ENCODE measurements at regions not wholly inside any gene's neighbourhood (a gene's known extent, or its start where the extent isn't known, plus 50 kb on each side); places are given as distances from the start of the nearest gene placed in this dataset.

DNA sequence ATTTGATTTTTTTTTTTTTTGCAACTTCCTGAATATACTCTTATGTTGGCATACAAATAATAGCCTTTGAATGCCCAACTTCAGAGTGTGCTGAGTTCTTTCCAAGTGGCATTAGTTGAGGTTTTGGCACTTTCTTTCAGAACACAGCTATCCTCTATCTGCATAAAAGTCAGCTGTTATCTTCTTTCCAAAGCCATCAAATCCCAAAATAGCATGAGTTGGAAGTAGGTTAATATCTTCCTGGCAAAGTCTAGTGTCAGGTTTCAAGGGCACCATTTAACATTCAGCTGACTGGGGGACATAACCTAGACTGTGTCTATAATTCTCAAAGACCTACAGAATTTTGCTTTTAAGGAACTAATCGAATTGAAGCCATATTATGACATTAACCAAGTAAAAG is 223.9 kb downstream of the PLPP3 start:
- no peak for DNase-seq

- DNase-seq = no peak
These were observed 233.5 kb downstream of the PLPP3 start for GRCh38 chr1:56345831-56346230.

DNA sequence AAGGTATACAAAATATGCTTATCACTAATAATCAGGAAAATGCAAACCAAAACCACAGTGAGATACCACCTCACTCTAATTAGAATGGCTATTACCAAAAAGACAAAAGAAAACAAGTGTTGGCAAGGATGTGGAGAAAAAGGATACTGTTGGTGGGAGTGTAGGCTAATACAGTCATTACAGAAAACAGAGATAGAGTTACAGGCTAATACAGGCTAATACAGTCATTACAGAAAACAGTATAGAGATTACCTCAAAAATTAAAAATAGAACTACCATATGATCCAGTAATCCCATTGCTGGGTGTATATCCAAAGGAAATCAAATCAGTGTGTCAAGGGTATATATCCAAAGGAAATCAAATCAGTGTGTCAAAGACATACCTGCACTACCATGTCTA is 238.4 kb downstream of the PLPP3 start:
- DNase-seq = no peak

- DNase-seq = no peak
These were observed 239.4 kb downstream of the PLPP3 start for GRCh38 chr1:56339786-56340465.

DNA sequence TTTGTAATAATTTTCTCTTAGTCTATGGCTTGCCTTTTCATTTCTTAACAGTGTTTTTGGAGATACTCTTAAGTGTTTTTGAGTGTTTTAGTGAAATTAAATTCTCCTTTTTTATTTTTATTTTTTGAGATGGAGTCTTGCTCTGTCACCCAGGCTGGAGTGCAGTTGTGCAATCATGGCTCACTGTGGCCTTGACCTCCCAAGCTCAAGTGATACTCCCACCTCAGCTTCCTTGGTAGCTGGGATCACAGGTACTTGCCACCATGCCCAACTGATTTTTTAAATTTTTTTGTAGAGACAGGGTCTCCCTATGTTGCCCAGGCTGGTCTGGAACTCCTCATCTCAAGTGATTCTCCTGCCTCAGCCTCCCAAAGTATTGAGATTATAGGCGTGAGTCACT is 240.3 kb downstream of the PLPP3 start:
- DNase-seq = no peak

GRCh38 chr1:56336982-56337381 is 242.4 kb downstream of the PLPP3 start:
- DNase-seq = no peak

GRCh38 chr1:56335394-56335793 is 244.0 kb downstream of the PLPP3 start:
- no peak for DNase-seq

DNA sequence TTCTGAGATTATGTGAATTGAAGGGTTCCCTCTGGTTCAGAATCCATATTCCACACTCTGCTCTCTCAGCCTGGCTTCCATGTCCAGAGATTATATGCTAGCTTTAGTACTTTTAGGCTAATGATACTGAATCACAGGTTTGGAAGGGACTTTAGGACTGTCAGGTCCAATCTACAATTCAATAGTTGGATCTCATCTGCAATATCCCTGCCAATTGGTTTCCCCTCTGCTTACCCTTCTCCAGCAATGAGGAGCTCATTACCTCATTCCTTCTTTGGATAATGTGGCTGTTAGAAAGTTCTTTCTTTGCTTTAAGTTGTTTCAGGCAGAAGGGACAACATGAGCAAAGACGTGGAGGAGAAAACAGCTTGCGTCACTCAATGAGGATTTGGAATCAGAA is 245.3 kb downstream of the PLPP3 start:
- no peak for DNase-seq

GRCh38 chr1:56333461-56333860 is 245.9 kb downstream of the PLPP3 start:
- no peak for DNase-seq

GRCh38 chr1:56331892-56332567 is 247.3 kb downstream of the PLPP3 start:
- no peak for DNase-seq

DNA sequence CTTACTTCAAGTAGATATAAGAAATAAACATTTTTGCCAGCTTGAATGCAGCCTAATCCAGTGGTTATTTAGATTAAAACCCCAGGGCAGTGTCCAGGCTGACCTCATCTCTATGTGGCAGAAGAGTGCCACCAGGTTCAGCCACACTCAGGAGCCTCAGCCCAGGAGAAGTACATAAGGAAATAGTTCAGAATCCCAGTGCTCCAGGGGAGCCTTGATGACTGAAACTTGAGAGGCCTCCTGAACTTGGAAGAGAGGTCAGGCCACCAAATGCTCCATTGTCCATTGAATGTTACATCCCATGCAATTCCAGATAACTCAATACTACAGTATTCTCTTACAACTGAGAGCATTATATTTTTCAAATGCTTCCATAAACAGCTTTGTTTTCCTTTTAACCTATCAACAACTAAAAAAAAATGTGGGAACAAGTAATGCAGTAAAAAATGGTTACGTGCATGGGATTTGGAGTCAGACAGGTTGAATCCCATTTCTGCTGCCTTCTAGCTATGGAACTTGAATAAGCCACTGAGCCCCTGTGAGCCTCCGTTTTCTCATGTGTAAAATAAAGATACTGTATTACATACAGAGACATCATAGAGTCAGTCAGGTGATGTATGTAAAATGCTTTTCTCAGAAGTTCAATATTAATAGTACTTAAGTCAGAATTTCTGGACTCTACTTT is 248.0 kb downstream of the PLPP3 start:
- DNase-seq = no peak

GRCh38 chr1:56330391-56331026 is 248.9 kb downstream of the PLPP3 start:
- DNase-seq = no peak

- no peak for DNase-seq
These were observed 249.4 kb downstream of the PLPP3 start for GRCh38 chr1:56329970-56330369.

- DNase-seq = no peak
These were observed 252.2 kb downstream of the PLPP3 start for GRCh38 chr1:56327195-56327594.

- no peak for DNase-seq
These were observed 253.3 kb downstream of the PLPP3 start for GRCh38 chr1:56326056-56326455.

GRCh38 chr1:56324504-56324903 is 254.9 kb downstream of the PLPP3 start:
- DNase-seq = no peak

- DNase-seq = no peak
These were observed 257.2 kb downstream of the PLPP3 start for GRCh38 chr1:56322211-56322610.

GRCh38 chr1:56321150-56321490 is 258.2 kb downstream of the PLPP3 start:
- DNase-seq = no peak

DNA sequence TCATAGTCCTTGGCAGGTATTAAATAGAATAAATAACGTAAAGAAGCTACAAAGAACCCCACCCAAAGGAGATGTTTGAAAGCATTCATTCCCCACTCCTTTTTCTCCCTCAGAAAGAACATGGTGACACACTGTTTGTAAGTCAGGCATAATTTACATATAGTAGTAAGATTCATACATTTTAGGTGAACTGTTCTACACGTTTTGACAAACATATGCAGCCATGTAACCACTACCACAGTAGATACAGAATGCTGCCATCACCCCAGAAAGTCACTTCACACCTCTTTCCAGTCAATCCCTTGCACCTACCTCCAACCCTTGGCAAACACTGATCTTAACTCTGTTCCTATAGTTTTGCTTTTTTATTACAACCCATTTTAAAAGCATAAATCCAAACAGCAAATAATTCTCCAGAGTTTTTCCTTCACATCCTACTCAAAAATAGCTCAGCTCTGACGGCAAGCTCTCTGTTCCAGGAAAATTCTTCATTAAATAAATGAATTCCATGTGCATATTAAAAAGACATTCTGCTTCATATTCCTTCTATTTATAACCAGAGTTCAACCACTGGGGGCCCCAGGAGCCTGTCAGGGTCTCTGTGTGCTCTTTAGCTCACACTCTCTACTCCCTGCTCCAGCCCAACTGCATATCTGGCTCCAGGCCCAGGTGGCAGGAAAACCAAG is 258.8 kb downstream of the PLPP3 start:
- DNase-seq = no peak

DNA sequence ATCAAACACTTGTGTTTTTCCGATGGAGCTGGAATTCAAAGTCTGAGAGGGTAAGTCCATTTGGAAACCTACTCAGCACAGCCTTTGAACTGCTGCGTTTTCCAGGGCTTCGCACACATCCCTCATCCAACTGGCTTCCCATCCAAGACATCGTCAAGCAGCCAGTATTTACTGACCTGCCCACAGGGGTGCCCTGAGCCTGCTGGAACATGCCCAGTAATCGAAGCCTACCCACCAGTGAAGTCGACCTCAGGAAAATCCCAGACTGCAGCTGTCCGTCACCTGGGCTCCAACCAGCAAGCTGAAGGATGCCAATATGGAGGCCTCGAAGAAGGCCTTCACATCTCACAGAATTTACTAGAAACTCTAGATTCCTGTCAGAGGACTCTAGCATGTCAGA is 261.6 kb downstream of the PLPP3 start:
- no peak for DNase-seq

- DNase-seq = no peak
These were observed 263.9 kb downstream of the PLPP3 start for GRCh38 chr1:56315293-56315942.

GRCh38 chr1:56313560-56313959 is 265.8 kb downstream of the PLPP3 start:
- DNase-seq = no peak

DNA sequence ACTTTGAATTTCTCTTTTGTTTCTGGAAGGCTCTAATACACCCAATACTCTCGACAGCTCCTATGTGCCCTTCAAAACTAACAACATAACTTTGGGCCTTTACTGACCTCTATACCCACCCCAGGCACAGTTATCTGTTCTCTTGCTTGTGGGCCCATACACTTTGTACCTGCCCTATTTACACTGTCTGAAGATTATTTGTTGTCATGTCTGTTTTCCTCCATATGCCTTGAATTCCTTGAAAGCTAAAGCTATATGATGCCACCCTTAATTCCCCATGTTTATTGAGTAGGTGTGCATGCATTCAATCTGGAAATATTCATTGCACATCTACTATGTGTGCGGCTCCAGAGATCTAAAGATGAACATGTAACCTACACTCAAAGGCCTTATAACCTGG is 267.6 kb downstream of the PLPP3 start:
- DNase-seq = no peak

Measured in NCI-H2171 treated with DMSO at 0.1 percent for 48 hours (cell line).